ENCODE measurements at regions not wholly inside any gene's neighbourhood (a gene's known extent, or its start where the extent isn't known, plus 50 kb on each side); places are given as distances from the start of the nearest gene placed in this dataset.

- TF ChIP-seq POLR2AphosphoS5 (IDR thresholded peaks at IDR 0.05; ENCODE audit: low read depth, low read length) (no peak), POLR2A (IDR thresholded peaks at IDR 0.05; ENCODE audit: low read depth, low read length) (no peak), TAF1 (IDR thresholded peaks at IDR 0.05; ENCODE audit: low read depth, low read length) (no peak)
Observed at GRCh38 chr6:169397684-169398083, 144.0 kb upstream of the THBS2 start.
